ENCODE measurements at regions not wholly inside any gene's neighbourhood (a gene's known extent, or its start where the extent isn't known, plus 50 kb on each side); places are given as distances from the start of the nearest gene placed in this dataset.

GRCh38 chr2:19244460-19245363 is 113.7 kb downstream of the OSR1 start:
- no peak for DNase-seq (ENCODE audit: low read depth)
- in situ Hi-C loops (cut with HindIII; ENCODE audit: low pct_unique_long_range_greater_than_20kb, low sequenced_read_pairs), result no loop called here

- no peak for DNase-seq (ENCODE audit: low read depth)
- in situ Hi-C loops (cut with HindIII; ENCODE audit: low pct_unique_long_range_greater_than_20kb, low sequenced_read_pairs), result no loop called here
Observed at GRCh38 chr2:19238440-19239060, 119.9 kb downstream of the OSR1 start.

GRCh38 chr2:19235308-19235707 is 123.1 kb downstream of the OSR1 start:
- in situ Hi-C loops (cut with HindIII; ENCODE audit: low pct_unique_long_range_greater_than_20kb, low sequenced_read_pairs), result no loop called here
- DNase-seq (ENCODE audit: low read depth), result no peak

- in situ Hi-C loops (cut with HindIII; ENCODE audit: low pct_unique_long_range_greater_than_20kb, low sequenced_read_pairs), result no loop called here
- no peak for DNase-seq (ENCODE audit: low read depth)
Observed at GRCh38 chr2:19232312-19232711, 126.1 kb downstream of the OSR1 start.

GRCh38 chr2:19231625-19232024 is 126.8 kb downstream of the OSR1 start:
- in situ Hi-C loops (cut with HindIII; ENCODE audit: low pct_unique_long_range_greater_than_20kb, low sequenced_read_pairs), result no loop called here
- DNase-seq (ENCODE audit: low read depth), result no peak

GRCh38 chr2:19230626-19231025 is 127.8 kb downstream of the OSR1 start:
- in situ Hi-C loops (cut with HindIII; ENCODE audit: low pct_unique_long_range_greater_than_20kb, low sequenced_read_pairs), result no loop called here

GRCh38 chr2:19228715-19229114 is 129.7 kb downstream of the OSR1 start:
- in situ Hi-C loops (cut with HindIII; ENCODE audit: low pct_unique_long_range_greater_than_20kb, low sequenced_read_pairs), result no loop called here
- no peak for DNase-seq (ENCODE audit: low read depth)

More at GRCh38 chr2:19230626-19231025, 127.8 kb downstream of the OSR1 start:
- DNase-seq (ENCODE audit: low read depth), result no peak

- in situ Hi-C loops (cut with HindIII; ENCODE audit: low pct_unique_long_range_greater_than_20kb, low sequenced_read_pairs), result no loop called here
- DNase-seq (ENCODE audit: low read depth), result no peak
Observed at GRCh38 chr2:19228181-19228593, 130.2 kb downstream of the OSR1 start.

GRCh38 chr2:19226871-19227270 is 131.6 kb downstream of the OSR1 start:
- no peak for DNase-seq (ENCODE audit: low read depth)
- in situ Hi-C loops (cut with HindIII; ENCODE audit: low pct_unique_long_range_greater_than_20kb, low sequenced_read_pairs), result no loop called here

GRCh38 chr2:19226386-19226785 is 132.0 kb downstream of the OSR1 start:
- in situ Hi-C loops (cut with HindIII; ENCODE audit: low pct_unique_long_range_greater_than_20kb, low sequenced_read_pairs), result no loop called here
- no peak for DNase-seq (ENCODE audit: low read depth)

GRCh38 chr2:19225931-19226330 is 132.5 kb downstream of the OSR1 start:
- no peak for DNase-seq (ENCODE audit: low read depth)
- in situ Hi-C loops (cut with HindIII; ENCODE audit: low pct_unique_long_range_greater_than_20kb, low sequenced_read_pairs), result no loop called here

GRCh38 chr2:19225126-19225525 is 133.3 kb downstream of the OSR1 start:
- in situ Hi-C loops (cut with HindIII; ENCODE audit: low pct_unique_long_range_greater_than_20kb, low sequenced_read_pairs), result no loop called here
- no peak for DNase-seq (ENCODE audit: low read depth)

GRCh38 chr2:19224486-19224885 is 133.9 kb downstream of the OSR1 start:
- in situ Hi-C loops (cut with HindIII; ENCODE audit: low pct_unique_long_range_greater_than_20kb, low sequenced_read_pairs), result no loop called here
- no peak for DNase-seq (ENCODE audit: low read depth)

- in situ Hi-C loops (cut with HindIII; ENCODE audit: low pct_unique_long_range_greater_than_20kb, low sequenced_read_pairs), result no loop called here
- DNase-seq (ENCODE audit: low read depth), result no peak
Observed at GRCh38 chr2:19224011-19224410, 134.4 kb downstream of the OSR1 start.

GRCh38 chr2:19219060-19219459 is 139.4 kb downstream of the OSR1 start:
- DNase-seq (ENCODE audit: low read depth), result peak; percentile 92
- in situ Hi-C loops (cut with HindIII; ENCODE audit: low pct_unique_long_range_greater_than_20kb, low sequenced_read_pairs), result no loop called here

GRCh38 chr2:19218166-19218565 is 140.3 kb downstream of the OSR1 start:
- peak; percentile 6 for DNase-seq (ENCODE audit: low read depth)
- in situ Hi-C loops (cut with HindIII; ENCODE audit: low pct_unique_long_range_greater_than_20kb, low sequenced_read_pairs), result no loop called here

GRCh38 chr2:19216676-19217602 is 141.5 kb downstream of the OSR1 start:
- no peak for DNase-seq (ENCODE audit: low read depth)
- in situ Hi-C loops (cut with HindIII; ENCODE audit: low pct_unique_long_range_greater_than_20kb, low sequenced_read_pairs), result no loop called here

- in situ Hi-C loops (cut with HindIII; ENCODE audit: low pct_unique_long_range_greater_than_20kb, low sequenced_read_pairs), result no loop called here
- DNase-seq (ENCODE audit: low read depth), result no peak
Observed at GRCh38 chr2:19216238-19216637, 142.2 kb downstream of the OSR1 start.

Measured in Caki2 (cell line).